ENCODE measurements at regions not wholly inside any gene's neighbourhood (a gene's known extent, or its start where the extent isn't known, plus 50 kb on each side); places are given as distances from the start of the nearest gene placed in this dataset.

DNA sequence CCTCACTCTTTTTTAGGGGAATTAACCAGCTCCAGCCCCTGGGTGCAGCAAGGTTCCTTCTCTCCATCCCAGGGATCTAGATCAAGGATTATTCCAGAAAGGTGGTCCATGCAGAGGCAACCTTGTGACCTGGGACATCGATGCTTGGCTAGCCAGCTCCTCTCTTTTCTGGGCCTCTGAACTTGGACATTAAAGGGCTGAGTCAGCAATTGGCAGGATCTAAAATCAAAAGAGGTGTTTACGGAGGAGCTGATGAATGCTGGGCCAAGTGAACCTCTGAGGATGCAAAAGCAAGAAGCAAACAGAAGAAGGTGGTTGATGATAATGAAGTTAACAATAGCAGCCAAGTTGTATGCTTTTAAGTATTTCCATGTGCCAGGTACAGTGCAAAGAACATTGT is 207.0 kb downstream of the MAF start:
- Histone ChIP-seq H3K9ac (ENCODE audit: insufficient read depth, low read depth, low read length) (no peak overlapping the region), H3K27ac (ENCODE audit: extremely low read length, insufficient read depth, low read length) (no peak overlapping the region), H3K79me2 (ENCODE audit: insufficient read depth, low read length) (no peaks in the 10 kb centered on the region), H3K4me3 (replicated peaks in 1 of 3; ENCODE audit: insufficient read depth in 1 of 3, low read depth in 2 of 3, low read length in 3 of 3) (no peak overlapping the region), H3K9me3 (ENCODE audit: low read length) (no peaks in the 10 kb centered on the region), H3K27me3 (ENCODE audit: control insufficient read depth in 1 of 2, insufficient read depth in 2 of 2, low read length in 2 of 2) (0 out of 5 replicates have a peak, but pooled peaks cover 0 to 4% of the 10 kb centered on the region in 2 experiments), H3K4me1 (ENCODE audit: insufficient read depth, low read length) (no peaks in the 10 kb centered on the region), H3K4me2 (ENCODE audit: low read depth, low read length) (no peak overlapping the region), H3K36me3 (replicated peaks in 1 of 2; ENCODE audit: control insufficient read depth in 1 of 2, insufficient read depth in 2 of 2, low read length in 2 of 2) (no peaks in the 10 kb centered on the region), H2AFZ (ENCODE audit: low read length) (no peak overlapping the region), H4K20me1 (ENCODE audit: insufficient read depth, low read length) (no peaks in the 10 kb centered on the region)
- DNase-seq (ENCODE audit: low spot score) (no peak), FAIRE-seq (no peak), ATAC-seq (no peak)
- TF ChIP-seq MAFK (conservative IDR thresholded peaks at IDR 0.05 in 1 of 2, IDR thresholded peaks at IDR 0.05 in 1 of 2; ENCODE audit: low read length in 2 of 2) (peak; percentile 94 to 99), MAFF (IDR thresholded peaks at IDR 0.05; ENCODE audit: low read depth, low read length) (peak; percentile 96)
- TF ChIP-seq, protein P1, sequence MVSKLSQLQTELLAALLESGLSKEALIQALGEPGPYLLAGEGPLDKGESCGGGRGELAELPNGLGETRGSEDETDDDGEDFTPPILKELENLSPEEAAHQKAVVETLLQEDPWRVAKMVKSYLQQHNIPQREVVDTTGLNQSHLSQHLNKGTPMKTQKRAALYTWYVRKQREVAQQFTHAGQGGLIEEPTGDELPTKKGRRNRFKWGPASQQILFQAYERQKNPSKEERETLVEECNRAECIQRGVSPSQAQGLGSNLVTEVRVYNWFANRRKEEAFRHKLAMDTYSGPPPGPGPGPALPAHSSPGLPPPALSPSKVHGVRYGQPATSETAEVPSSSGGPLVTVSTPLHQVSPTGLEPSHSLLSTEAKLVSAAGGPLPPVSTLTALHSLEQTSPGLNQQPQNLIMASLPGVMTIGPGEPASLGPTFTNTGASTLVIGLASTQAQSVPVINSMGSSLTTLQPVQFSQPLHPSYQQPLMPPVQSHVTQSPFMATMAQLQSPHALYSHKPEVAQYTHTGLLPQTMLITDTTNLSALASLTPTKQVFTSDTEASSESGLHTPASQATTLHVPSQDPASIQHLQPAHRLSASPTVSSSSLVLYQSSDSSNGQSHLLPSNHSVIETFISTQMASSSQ (IDR thresholded peaks at IDR 0.05; ENCODE audit: low read depth): no peak
- TF ChIP-seq, protein P1 (CRISPR knock-in tag; IDR thresholded peaks at IDR 0.05; ENCODE audit: borderline replicate concordance): no peak
- TF ChIP-seq, protein P2, sequence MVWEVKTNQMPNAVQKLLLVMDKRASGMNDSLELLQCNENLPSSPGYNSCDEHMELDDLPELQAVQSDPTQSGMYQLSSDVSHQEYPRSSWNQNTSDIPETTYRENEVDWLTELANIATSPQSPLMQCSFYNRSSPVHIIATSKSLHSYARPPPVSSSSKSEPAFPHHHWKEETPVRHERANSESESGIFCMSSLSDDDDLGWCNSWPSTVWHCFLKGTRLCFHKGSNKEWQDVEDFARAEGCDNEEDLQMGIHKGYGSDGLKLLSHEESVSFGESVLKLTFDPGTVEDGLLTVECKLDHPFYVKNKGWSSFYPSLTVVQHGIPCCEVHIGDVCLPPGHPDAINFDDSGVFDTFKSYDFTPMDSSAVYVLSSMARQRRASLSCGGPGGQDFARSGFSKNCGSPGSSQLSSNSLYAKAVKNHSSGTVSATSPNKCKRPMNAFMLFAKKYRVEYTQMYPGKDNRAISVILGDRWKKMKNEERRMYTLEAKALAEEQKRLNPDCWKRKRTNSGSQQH (CRISPR knock-in tag; IDR thresholded peaks at IDR 0.05; ENCODE audit: low read depth): no peak
- WGBS (ENCODE audit: low lambda C conversion rate): 37% methylated on average over 2 of the region's 2 CpGs
- CTCF ChIA-PET (ENCODE audit: low intra/inter-chr PET ratio, low total read pairs): no interaction called here
- no TSS peak for BruUV-seq (replicated peaks)
- intact Hi-C loops (cut with micrococcal nuclease; ENCODE audit: unreplicated experiment): no loop called here
- in situ Hi-C loops (cut with HindIII; ENCODE audit: extremely low pct_ligation_motif_present, low pct_unique_long_range_greater_than_20kb): no loop called here
- POLR2A ChIA-PET: no interaction called here
